Natural killer cell (primary cell): ENCODE measurements at regions not wholly inside any gene's neighbourhood (a gene's known extent, or its start where the extent isn't known, plus 50 kb on each side); places are given as distances from the start of the nearest gene placed in this dataset.
A peak's percentile ranks its signal among the peaks of the same experiment; 100 is the strongest.

ENCODE experiments used
- ATAC-seq, 3 donors: fragments of 150-1000 bp in 2 of 3; fragments of 200-7000 bp in 1 of 3; cut with Tn5 transposase; 1 replicate in 1 of 3; 2 replicates in 2 of 3; pipeline ENCODE4 v1.10.0; 2021; ENCODE audit warnings: mild to moderate bottlenecking in 2 of 3, moderate library complexity in 2 of 3
- DNase-seq, 2 donors: peaks; one replicate each; pipeline versions ENCODE4 v3.0.0 to v3.0.0-alpha.2; 2013 to 2021; ENCODE audit warnings: mixed read lengths in 1 of 2
- H3K27ac ChIP-seq: one replicate; pipeline ENCODE4 v1.5.1; 2013; ENCODE audit warnings: mild to moderate bottlenecking, low read length
- H3K27me3 ChIP-seq: one replicate; pipeline ENCODE4 v1.6.1; 2013; ENCODE audit warnings: low read length; ENCODE audit not compliant: control insufficient read depth, insufficient read depth
- H3K36me3 ChIP-seq: one replicate; pipeline ENCODE4 v1.6.1; 2013; ENCODE audit warnings: low read length; ENCODE audit not compliant: control insufficient read depth, insufficient read depth
- H3K4me1 ChIP-seq: one replicate; pipeline ENCODE4 v1.6.1; 2013; ENCODE audit warnings: low read length; ENCODE audit not compliant: control insufficient read depth, insufficient read depth
- H3K4me3 ChIP-seq: one replicate; pipeline ENCODE4 v1.5.1; 2013; ENCODE audit warnings: low read length
- H3K9me3 ChIP-seq: one replicate; pipeline ENCODE4 v1.6.1; 2013; ENCODE audit warnings: low read length; ENCODE audit not compliant: control insufficient read depth, insufficient read depth
- H3K27ac Mint-ChIP-seq, 2 donors: one replicate each; pipeline ENCODE4 v1.8.0; 2022; ENCODE audit warnings: mild to moderate bottlenecking in 2 of 2, mixed read lengths in 2 of 2, moderate library complexity in 1 of 2
- H3K27me3 Mint-ChIP-seq, 2 donors: one replicate each; pipeline ENCODE4 v1.8.0; 2022; ENCODE audit warnings: low read depth in 2 of 2, mixed read lengths in 2 of 2
- H3K36me3 Mint-ChIP-seq: one replicate; pipeline ENCODE4 v1.8.0; 2022; ENCODE audit warnings: mixed read lengths
- H3K4me1 Mint-ChIP-seq, 2 donors: one replicate each; pipeline ENCODE4 v1.8.0; 2022; ENCODE audit warnings: mixed read lengths in 2 of 2
- H3K4me3 Mint-ChIP-seq: one replicate; pipeline ENCODE4 v1.8.0; 2022; ENCODE audit warnings: mild to moderate bottlenecking, moderate library complexity, mixed read lengths
- H3K9me3 Mint-ChIP-seq, 2 donors: one replicate each; pipeline ENCODE4 v1.8.0; 2022; ENCODE audit warnings: mixed read lengths in 2 of 2
- CTCF ChIP-seq: fragments of 200-600 bp; IDR thresholded peaks from one replicate; pipeline ENCODE4 v1.8.0; 2022; ENCODE audit warnings: antibody characterized with exemption
- WGBS: methylation state at CpG from one replicate; pipeline ENCODE4 v1.1.7; 2013; ENCODE audit warnings: missing lambda C conversion rate; ENCODE audit not compliant: insufficient coverage; 5-methylcytosine and 5-hydroxymethylcytosine counted together
- intact Hi-C: fragments of 100-400 bp; cut with micrococcal nuclease; formaldehyde crosslinking; loops from one replicate; pipeline ENCODE4 v1.14.2; 2022

GRCh38 chr11:57901756-57902155, 121.9 kb upstream of the OR9Q1 start:
- WGBS = 75% methylated on average over 5 of the region's 5 CpGs
- Histone ChIP-seq H3K27me3 (no peaks in the 10 kb centered on the region), H3K9me3 (no peaks in the 10 kb centered on the region), H3K36me3 (no peaks in the 10 kb centered on the region), H3K4me3 (no peak overlapping the region), H3K4me1 (no peaks in the 10 kb centered on the region), H3K27ac (no peak overlapping the region)
- Mint-ChIP-seq H3K27ac (no peak overlapping the region), H3K4me3 (no peak overlapping the region), H3K36me3 (no peaks in the 10 kb centered on the region), H3K4me1 (peaks cover 6 to 15% of the 10 kb centered on the region in 2 donors), H3K27me3 (peaks cover 10 to 15% of the 10 kb centered on the region in 2 donors), H3K9me3 (no peaks in the 10 kb centered on the region)
- intact Hi-C loops = no loop called here
- no peak for DNase-seq
- TF ChIP-seq CTCF = no peak
- no peak for ATAC-seq

DNA sequence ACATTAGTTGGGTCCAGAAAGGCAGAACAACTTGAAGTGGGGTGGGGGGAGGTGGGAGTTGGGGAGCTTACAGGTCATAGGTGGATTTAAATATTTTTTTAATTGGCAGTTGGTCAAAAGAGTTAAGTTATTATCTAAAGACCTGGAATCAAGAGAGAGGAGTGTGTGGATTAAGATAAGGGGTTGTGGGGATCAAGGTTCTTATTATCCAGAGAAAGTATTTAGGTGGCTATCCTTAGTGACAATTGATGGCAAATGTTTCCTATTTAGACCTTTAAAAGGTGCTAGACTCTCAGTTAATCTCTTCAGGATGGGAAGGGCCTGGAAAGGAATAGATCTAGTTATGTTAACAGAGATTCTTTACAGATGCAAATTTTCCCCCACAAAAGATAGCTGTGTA, 120.7 kb upstream of the OR9Q1 start:
- H3K4me3 Mint-ChIP-seq = no peak overlapping the region
- intact Hi-C loops = no loop called here
- no peak for ATAC-seq

GRCh38 chr11:57903441-57904123, 120.1 kb upstream of the OR9Q1 start:
- no peak for DNase-seq

More for the DNA sequence above, 120.7 kb upstream of the OR9Q1 start:
- no peaks in the 10 kb centered on the region for H3K9me3 ChIP-seq
- H3K4me1 ChIP-seq = no peaks in the 10 kb centered on the region
- H3K4me1 Mint-ChIP-seq = peaks cover 6 to 15% of the 10 kb centered on the region in 2 donors
- H3K27me3 ChIP-seq = no peaks in the 10 kb centered on the region
- DNase-seq = no peak
- no peak overlapping the region for H3K27ac ChIP-seq
- H3K4me3 ChIP-seq = no peak overlapping the region
- H3K36me3 Mint-ChIP-seq = no peaks in the 10 kb centered on the region
- H3K27me3 Mint-ChIP-seq = peaks cover 10 to 15% of the 10 kb centered on the region in 2 donors
- H3K27ac Mint-ChIP-seq = no peak overlapping the region
- TF ChIP-seq CTCF = no peak
- no peaks in the 10 kb centered on the region for H3K9me3 Mint-ChIP-seq
- H3K36me3 ChIP-seq = no peaks in the 10 kb centered on the region

More at GRCh38 chr11:57903441-57904123, 120.1 kb upstream of the OR9Q1 start:
- no peak for TF ChIP-seq CTCF
- ATAC-seq = peak; percentile 34 to 87 (median 60)
- WGBS = 32% methylated on average over 11 of the region's 11 CpGs
- intact Hi-C loops = no loop called here
- no peaks in the 10 kb centered on the region for H3K27me3 ChIP-seq
- no peak overlapping the region for H3K27ac ChIP-seq
- Mint-ChIP-seq H3K27me3 (peaks cover 8 to 9% of the 10 kb centered on the region in 2 donors), H3K4me3 (peak overlapping the region; percentile 40), H3K9me3 (no peaks in the 10 kb centered on the region), H3K4me1 (peaks cover 6 to 15% of the 10 kb centered on the region in 2 donors), H3K27ac (no peak overlapping the region), H3K36me3 (no peaks in the 10 kb centered on the region)
- H3K4me3 ChIP-seq = no peak overlapping the region
- no peaks in the 10 kb centered on the region for H3K36me3 ChIP-seq
- H3K9me3 ChIP-seq = no peaks in the 10 kb centered on the region
- no peaks in the 10 kb centered on the region for H3K4me1 ChIP-seq
